ENCODE measurements at regions not wholly inside any gene's neighbourhood (a gene's known extent, or its start where the extent isn't known, plus 50 kb on each side); places are given as distances from the start of the nearest gene placed in this dataset.

DNA sequence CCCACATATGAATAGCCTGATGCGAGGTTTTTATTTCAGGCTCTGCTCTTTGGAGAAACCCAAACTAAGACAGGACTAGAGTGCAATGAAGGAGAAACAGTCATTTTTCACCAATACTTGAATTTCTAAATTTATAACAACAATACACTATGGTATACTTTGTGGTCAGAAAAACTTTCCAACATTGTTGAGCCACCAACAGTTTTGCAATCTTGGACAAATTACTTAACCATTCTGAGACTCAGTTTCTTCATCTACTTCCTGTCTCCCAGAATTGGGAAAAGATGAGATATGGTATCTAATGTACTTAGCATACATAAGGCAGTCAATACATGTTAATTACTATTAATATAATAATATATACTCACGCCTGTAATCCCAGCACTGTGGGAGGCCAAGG, 519.8 kb upstream of the PLXNA2 start:
- TF ChIP-seq, protein P1, sequence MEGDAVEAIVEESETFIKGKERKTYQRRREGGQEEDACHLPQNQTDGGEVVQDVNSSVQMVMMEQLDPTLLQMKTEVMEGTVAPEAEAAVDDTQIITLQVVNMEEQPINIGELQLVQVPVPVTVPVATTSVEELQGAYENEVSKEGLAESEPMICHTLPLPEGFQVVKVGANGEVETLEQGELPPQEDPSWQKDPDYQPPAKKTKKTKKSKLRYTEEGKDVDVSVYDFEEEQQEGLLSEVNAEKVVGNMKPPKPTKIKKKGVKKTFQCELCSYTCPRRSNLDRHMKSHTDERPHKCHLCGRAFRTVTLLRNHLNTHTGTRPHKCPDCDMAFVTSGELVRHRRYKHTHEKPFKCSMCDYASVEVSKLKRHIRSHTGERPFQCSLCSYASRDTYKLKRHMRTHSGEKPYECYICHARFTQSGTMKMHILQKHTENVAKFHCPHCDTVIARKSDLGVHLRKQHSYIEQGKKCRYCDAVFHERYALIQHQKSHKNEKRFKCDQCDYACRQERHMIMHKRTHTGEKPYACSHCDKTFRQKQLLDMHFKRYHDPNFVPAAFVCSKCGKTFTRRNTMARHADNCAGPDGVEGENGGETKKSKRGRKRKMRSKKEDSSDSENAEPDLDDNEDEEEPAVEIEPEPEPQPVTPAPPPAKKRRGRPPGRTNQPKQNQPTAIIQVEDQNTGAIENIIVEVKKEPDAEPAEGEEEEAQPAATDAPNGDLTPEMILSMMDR (IDR thresholded peaks at IDR 0.05): no peak
- intact Hi-C loops (cut with DNase I): no loop called here

DNA sequence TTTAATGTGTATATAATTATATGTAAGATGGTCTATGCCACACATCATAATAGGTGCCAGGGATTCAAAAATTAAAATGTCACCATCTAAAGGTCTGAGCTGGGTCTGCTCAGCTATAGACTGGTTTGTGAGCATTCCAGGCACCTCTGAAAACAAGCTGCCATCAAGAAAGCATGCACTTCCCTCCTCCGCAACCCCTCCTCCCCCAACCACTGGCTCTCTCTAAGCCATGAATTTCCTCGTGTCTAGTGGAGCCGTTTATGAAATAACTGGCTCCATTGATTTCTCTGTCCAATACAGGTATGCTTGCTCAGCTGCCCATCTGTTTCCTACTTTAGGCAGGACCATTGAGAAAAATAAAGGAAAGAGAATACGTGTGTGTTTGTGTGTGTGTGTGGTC, 522.6 kb upstream of the PLXNA2 start:
- intact Hi-C loops (cut with DNase I): no loop called here

More for the DNA sequence above, 519.8 kb upstream of the PLXNA2 start:
- no peaks in the 10 kb centered on the region for H3K27me3 ChIP-seq
- no peaks in the 10 kb centered on the region for H3K4me1 ChIP-seq
- no peaks in the 10 kb centered on the region for H3K36me3 ChIP-seq
- no peak for DNase-seq (ENCODE audit: low spot score in 2 of 2)
- H3K9me3 ChIP-seq: no peaks in the 10 kb centered on the region
- no peak overlapping the region for H3K27ac ChIP-seq
- no peak overlapping the region for H3K4me3 ChIP-seq

DNA sequence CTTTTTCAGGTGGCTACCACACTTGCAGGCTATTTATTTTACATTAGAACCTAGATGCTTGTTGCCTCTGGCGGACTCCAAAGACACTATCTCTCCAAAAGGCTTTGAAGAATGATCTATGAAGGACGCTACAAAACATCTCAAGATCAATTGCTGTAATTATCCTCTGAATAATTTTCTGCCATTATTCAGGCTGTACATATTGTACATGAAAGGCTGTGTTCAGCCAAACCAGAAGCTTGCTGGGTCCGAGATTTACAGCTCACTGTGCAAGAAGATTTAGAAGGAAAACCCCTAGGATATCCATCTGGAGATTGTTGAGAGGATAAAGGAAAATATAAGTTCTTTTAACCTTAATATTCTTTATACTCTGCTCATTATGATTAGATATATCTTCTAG, 523.6 kb upstream of the PLXNA2 start:
- Histone ChIP-seq H3K4me3 (no peak overlapping the region), H3K4me1 (no peaks in the 10 kb centered on the region), H3K9me3 (no peaks in the 10 kb centered on the region), H3K36me3 (no peaks in the 10 kb centered on the region), H3K27me3 (no peaks in the 10 kb centered on the region), H3K27ac (no peak overlapping the region)
- TF ChIP-seq, protein P1 (IDR thresholded peaks at IDR 0.05): no peak
- no peak for DNase-seq (ENCODE audit: low spot score in 2 of 2)
- intact Hi-C loops (cut with DNase I): no loop called here

More for the DNA sequence above, 522.6 kb upstream of the PLXNA2 start:
- Histone ChIP-seq H3K4me3 (no peak overlapping the region), H3K27ac (no peak overlapping the region), H3K36me3 (no peaks in the 10 kb centered on the region), H3K4me1 (no peaks in the 10 kb centered on the region), H3K27me3 (no peaks in the 10 kb centered on the region), H3K9me3 (no peaks in the 10 kb centered on the region)
- no peak for DNase-seq (ENCODE audit: low spot score in 2 of 2)
- TF ChIP-seq, protein P1 (IDR thresholded peaks at IDR 0.05): no peak

DNA sequence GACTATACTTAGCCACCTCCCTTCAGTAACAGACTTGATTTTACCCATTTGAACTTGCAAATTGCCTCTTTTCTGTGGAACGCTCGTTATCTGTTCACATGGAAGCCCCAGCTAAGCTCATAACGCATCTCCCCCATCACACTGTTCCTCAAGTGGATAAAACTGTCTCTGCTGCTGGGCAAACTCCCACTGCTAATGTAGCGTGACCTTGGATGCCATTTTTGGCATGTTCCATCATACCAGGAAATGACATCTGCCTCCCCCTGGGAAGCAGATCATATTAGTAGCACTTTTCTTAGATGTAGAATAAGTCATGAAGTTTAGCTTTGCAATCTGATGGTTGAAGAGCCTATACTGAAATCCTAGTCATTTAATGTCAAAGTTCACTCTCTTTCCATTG, 528.7 kb upstream of the PLXNA2 start:
- TF ChIP-seq, protein P1 (IDR thresholded peaks at IDR 0.05): no peak
- no peaks in the 10 kb centered on the region for H3K27me3 ChIP-seq
- no peaks in the 10 kb centered on the region for H3K36me3 ChIP-seq
- no peak for DNase-seq (ENCODE audit: low spot score in 2 of 2)
- H3K9me3 ChIP-seq: no peaks in the 10 kb centered on the region
- intact Hi-C loops (cut with DNase I): no loop called here
- no peak overlapping the region for H3K27ac ChIP-seq
- H3K4me1 ChIP-seq: no peaks in the 10 kb centered on the region
- H3K4me3 ChIP-seq: no peak overlapping the region

DNA sequence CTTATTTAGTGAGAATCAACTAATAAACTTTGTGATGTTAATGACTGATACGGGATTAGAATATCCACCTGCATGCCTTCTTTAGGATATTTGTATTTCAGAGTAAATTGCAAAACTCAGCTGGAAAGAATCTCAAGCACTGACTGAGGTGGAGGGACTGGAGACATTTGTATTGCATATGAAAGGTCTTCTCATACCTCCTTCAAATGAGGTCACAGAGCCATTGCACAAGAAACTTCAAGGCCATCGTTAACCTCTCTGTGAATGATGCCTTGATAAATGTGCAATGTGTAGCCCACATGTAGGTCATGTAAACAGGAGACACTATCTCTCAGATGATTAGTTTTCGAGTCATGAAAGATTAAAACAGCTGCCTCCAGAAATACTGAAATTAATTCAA, 531.7 kb upstream of the PLXNA2 start:
- H3K27ac ChIP-seq: no peak overlapping the region
- H3K36me3 ChIP-seq: no peaks in the 10 kb centered on the region
- DNase-seq (ENCODE audit: low spot score in 2 of 2): no peak
- intact Hi-C loops (cut with DNase I): no loop called here
- H3K27me3 ChIP-seq: no peaks in the 10 kb centered on the region
- no peaks in the 10 kb centered on the region for H3K9me3 ChIP-seq
- H3K4me3 ChIP-seq: no peak overlapping the region
- TF ChIP-seq, protein P1 (IDR thresholded peaks at IDR 0.05): no peak
- H3K4me1 ChIP-seq: no peaks in the 10 kb centered on the region

DNA sequence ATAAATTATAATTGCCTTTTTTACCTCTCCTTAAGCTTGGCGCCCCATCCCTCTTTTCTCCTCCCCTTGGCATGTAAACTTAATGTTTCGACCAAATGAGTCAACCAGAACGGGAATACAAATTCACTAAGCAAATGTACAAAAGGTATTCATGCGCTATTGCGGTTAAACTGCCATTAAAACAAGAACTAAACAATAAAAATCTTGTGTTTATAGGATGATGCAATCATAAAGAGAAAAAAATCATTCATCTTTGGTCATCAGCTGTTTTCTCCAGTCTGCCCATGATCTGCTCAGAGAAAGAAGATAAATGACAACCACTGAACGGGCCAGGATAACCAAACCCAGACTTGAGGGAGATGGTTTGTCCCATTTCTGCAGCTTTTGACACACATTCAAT, 534.2 kb upstream of the PLXNA2 start:
- Histone ChIP-seq H3K27me3 (no peaks in the 10 kb centered on the region), H3K4me3 (no peak overlapping the region), H3K27ac (no peak overlapping the region), H3K9me3 (no peaks in the 10 kb centered on the region), H3K36me3 (no peaks in the 10 kb centered on the region), H3K4me1 (no peaks in the 10 kb centered on the region)
- no peak for DNase-seq (ENCODE audit: low spot score in 2 of 2)
- intact Hi-C loops (cut with DNase I): no loop called here
- TF ChIP-seq, protein P1 (IDR thresholded peaks at IDR 0.05): no peak

Data from ascending aorta (tissue), 2 donors.